Trophoblast cell (in vitro differentiated cells and primary cell): ENCODE measurements at regions not wholly inside any gene's neighbourhood (a gene's known extent, or its start where the extent isn't known, plus 50 kb on each side); places are given as distances from the start of the nearest gene placed in this dataset.

ENCODE experiments used
- DNase-seq, 2 donors: peaks; one replicate each; pipeline ENCODE4 v3.0.0-alpha.2; 2016
- H2AFZ ChIP-seq: 2 replicates; pipeline ENCODE4 v1.6.1; 2013; ENCODE audit warnings: low read length, moderate library complexity, mild to moderate bottlenecking; ENCODE audit not compliant: insufficient read depth, poor library complexity
- H2AK5ac ChIP-seq: 2 replicates; pipeline ENCODE4 v1.6.1; 2013; ENCODE audit warnings: mild to moderate bottlenecking, low read length
- H2BK120ac ChIP-seq: 2 replicates; pipeline ENCODE4 v1.6.1; 2013; ENCODE audit warnings: low read length, mild to moderate bottlenecking, moderate library complexity; ENCODE audit not compliant: insufficient read depth, poor library complexity
- H2BK12ac ChIP-seq: 2 replicates; pipeline ENCODE4 v1.6.1; 2013; ENCODE audit warnings: mild to moderate bottlenecking, low read length, moderate library complexity
- H2BK5ac ChIP-seq: 2 replicates; pipeline ENCODE4 v1.6.1; 2013; ENCODE audit warnings: low read length, low read depth, moderate library complexity, mild to moderate bottlenecking; ENCODE audit not compliant: poor library complexity
- H3K14ac ChIP-seq: 2 replicates; pipeline ENCODE4 v1.6.1; 2013; ENCODE audit warnings: mild to moderate bottlenecking, low read length
- H3K18ac ChIP-seq: 2 replicates; pipeline ENCODE4 v1.6.1; 2013; ENCODE audit warnings: mild to moderate bottlenecking, low read length
- H3K23ac ChIP-seq: 2 replicates; pipeline ENCODE4 v1.6.1; 2013; ENCODE audit warnings: low read length
- H3K27ac ChIP-seq: 2 replicates; pipeline ENCODE4 v1.5.1; 2013; ENCODE audit warnings: low read depth, mild to moderate bottlenecking, inconsistent platforms, low read length, moderate library complexity
- H3K27me3 ChIP-seq: 2 replicates; pipeline ENCODE4 v1.6.1; 2013; ENCODE audit warnings: inconsistent platforms, mild to moderate bottlenecking, low read length, moderate library complexity; ENCODE audit not compliant: insufficient read depth
- H3K36me3 ChIP-seq, 2 experiments: 1 replicate in 1 of 2; 2 replicates in 1 of 2; pipeline ENCODE4 v1.6.1; 2013; ENCODE audit warnings: low read length in 2 of 2, mild to moderate bottlenecking in 2 of 2, moderate library complexity in 1 of 2; ENCODE audit not compliant: insufficient read depth in 2 of 2, control insufficient read depth in 1 of 2
- H3K4ac ChIP-seq: 2 replicates; pipeline ENCODE4 v1.6.1; 2013; ENCODE audit warnings: low read depth, mild to moderate bottlenecking, low read length, moderate library complexity
- H3K4me1 ChIP-seq, 2 experiments: 1 replicate in 1 of 2; 2 replicates in 1 of 2; pipeline ENCODE4 v1.6.1; 2013; ENCODE audit warnings: low read length in 2 of 2, mild to moderate bottlenecking in 2 of 2, moderate library complexity in 1 of 2; ENCODE audit not compliant: insufficient read depth in 2 of 2, control insufficient read depth in 1 of 2
- H3K4me2 ChIP-seq: 2 replicates; pipeline ENCODE4 v1.6.1; 2013; ENCODE audit warnings: inconsistent platforms, mild to moderate bottlenecking, low read length, moderate library complexity
- H3K4me3 ChIP-seq: 2 replicates; pipeline ENCODE4 v1.5.1; 2013; ENCODE audit warnings: mild to moderate bottlenecking, low read depth, low read length, inconsistent platforms
- H3K79me1 ChIP-seq: one replicate; pipeline ENCODE4 v1.6.1; 2013; ENCODE audit warnings: low read length
- H3K79me2 ChIP-seq: 2 replicates; pipeline ENCODE4 v1.6.1; 2013; ENCODE audit warnings: low read length, mild to moderate bottlenecking; ENCODE audit not compliant: control insufficient read depth, insufficient read depth, poor library complexity
- H3K9ac ChIP-seq: 2 replicates; pipeline ENCODE4 v1.6.1; 2013; ENCODE audit warnings: mild to moderate bottlenecking, low read length
- H3K9me3 ChIP-seq: 2 replicates; pipeline ENCODE4 v1.6.1; 2013; ENCODE audit warnings: low read depth, mild to moderate bottlenecking, control low read depth, inconsistent platforms, low read length; ENCODE audit not compliant: insufficient read depth
- H4K12ac ChIP-seq: 2 replicates; pipeline ENCODE4 v1.6.1; 2013; ENCODE audit warnings: low read depth, mild to moderate bottlenecking, low read length, moderate library complexity
- H4K8ac ChIP-seq: 2 replicates; pipeline ENCODE4 v1.6.1; 2013; ENCODE audit warnings: low read depth, mild to moderate bottlenecking, low read length, moderate library complexity
- H4K91ac ChIP-seq: one replicate; pipeline ENCODE4 v1.6.1; 2013; ENCODE audit warnings: low read depth, mild to moderate bottlenecking, low read length, moderate library complexity
- WGBS: extraction: QIAGEN DNeasy Blood & Tissue Kit; methylation state at CpG from one replicate; pipeline ENCODE4 v1.1.7; 2013; ENCODE audit warnings: missing lambda C conversion rate; ENCODE audit not compliant: insufficient read length, insufficient coverage; ENCODE audit errors: extremely low coverage; 5-methylcytosine and 5-hydroxymethylcytosine counted together

GRCh38 chr1:23610677-23611076 lies 51.4 kb upstream of the ID3 start:
- no peak overlapping the region for H2BK120ac ChIP-seq
- no peaks in the 10 kb centered on the region for H3K4me1 ChIP-seq
- H2BK12ac ChIP-seq, result no peak overlapping the region
- H3K23ac ChIP-seq, result no peak overlapping the region
- no peak overlapping the region for H3K18ac ChIP-seq
- no peaks in the 10 kb centered on the region for H3K79me2 ChIP-seq
- no peak overlapping the region for H3K4ac ChIP-seq
- H4K12ac ChIP-seq, result no peak overlapping the region
- no peak overlapping the region for H2AK5ac ChIP-seq
- H3K4me2 ChIP-seq, result no peak overlapping the region
- DNase-seq, result no peak
- H3K14ac ChIP-seq, result no peak overlapping the region
- WGBS, result no CpG with 5 or more reads among the region's 1 CpG
- no peaks in the 10 kb centered on the region for H3K79me1 ChIP-seq
- no peak overlapping the region for H3K27ac ChIP-seq
- H4K91ac ChIP-seq, result no peak overlapping the region
- no peak overlapping the region for H3K4me3 ChIP-seq
- no peak overlapping the region for H2BK5ac ChIP-seq
- no peak overlapping the region for H3K9ac ChIP-seq
- no peak overlapping the region for H4K8ac ChIP-seq
- no peaks in the 10 kb centered on the region for H3K27me3 ChIP-seq
- H2AFZ ChIP-seq, result no peak overlapping the region
- no peaks in the 10 kb centered on the region for H3K9me3 ChIP-seq
- H3K36me3 ChIP-seq, result no peaks in the 10 kb centered on the region

GRCh38 chr1:23609971-23610370 lies 50.7 kb upstream of the ID3 start:
- no peak overlapping the region for H2AFZ ChIP-seq
- no peak overlapping the region for H3K4me3 ChIP-seq
- no peak overlapping the region for H3K4me2 ChIP-seq
- H3K36me3 ChIP-seq, result no peaks in the 10 kb centered on the region
- no peak overlapping the region for H4K8ac ChIP-seq
- H4K12ac ChIP-seq, result no peak overlapping the region
- H3K79me1 ChIP-seq, result no peaks in the 10 kb centered on the region
- H3K27ac ChIP-seq, result no peak overlapping the region
- H3K4me1 ChIP-seq, result no peaks in the 10 kb centered on the region
- H2BK5ac ChIP-seq, result no peak overlapping the region
- WGBS, result no CpG with 5 or more reads among the region's 5 CpGs
- no peak overlapping the region for H3K14ac ChIP-seq
- no peak overlapping the region for H3K23ac ChIP-seq
- H2BK120ac ChIP-seq, result no peak overlapping the region
- H4K91ac ChIP-seq, result no peak overlapping the region
- H2BK12ac ChIP-seq, result no peak overlapping the region
- no peak overlapping the region for H3K18ac ChIP-seq
- H3K4ac ChIP-seq, result no peak overlapping the region
- DNase-seq, result no peak
- H3K27me3 ChIP-seq, result no peaks in the 10 kb centered on the region
- H2AK5ac ChIP-seq, result no peak overlapping the region
- H3K9ac ChIP-seq, result no peak overlapping the region
- no peaks in the 10 kb centered on the region for H3K79me2 ChIP-seq
- no peaks in the 10 kb centered on the region for H3K9me3 ChIP-seq
